ENCODE measurements at regions not wholly inside any gene's neighbourhood (a gene's known extent, or its start where the extent isn't known, plus 50 kb on each side); places are given as distances from the start of the nearest gene placed in this dataset.
"Not testable (repeated sequence)": the region's sequence is repeated elsewhere in the genome, so short reads cannot be mapped to it uniquely, and the experiment has no call there.

- DNase-seq (ENCODE audit: low read depth in 1 of 2, low spot score in 1 of 2) = no peak
Measured at GRCh38 chr9:85339338-85339737, 402.4 kb downstream of the AGTPBP1 start.

- DNase-seq (ENCODE audit: low read depth in 1 of 2, low spot score in 1 of 2) = no peak
Measured at GRCh38 chr9:85334228-85334627, 407.5 kb downstream of the AGTPBP1 start.

- DNase-seq (ENCODE audit: low read depth in 1 of 2, low spot score in 1 of 2) = no peak
Measured at GRCh38 chr9:85332487-85332886, 409.3 kb downstream of the AGTPBP1 start.

- no peak for DNase-seq (ENCODE audit: low read depth in 1 of 2, low spot score in 1 of 2)
Measured at GRCh38 chr9:85331626-85332025, 410.1 kb downstream of the AGTPBP1 start.

- no peak for DNase-seq (ENCODE audit: low read depth in 1 of 2, low spot score in 1 of 2)
Measured at GRCh38 chr9:85322592-85322991, 419.2 kb downstream of the AGTPBP1 start.

GRCh38 chr9:85321561-85321960, 420.2 kb downstream of the AGTPBP1 start:
- no peak for DNase-seq (ENCODE audit: low read depth in 1 of 2, low spot score in 1 of 2)

- no peak for DNase-seq (ENCODE audit: low read depth in 1 of 2, low spot score in 1 of 2)
Measured at GRCh38 chr9:85319936-85320656, 421.7 kb downstream of the AGTPBP1 start.

GRCh38 chr9:85315535-85315934, 426.2 kb downstream of the AGTPBP1 start:
- DNase-seq (ENCODE audit: low read depth in 1 of 2, low spot score in 1 of 2) = not testable (repeated sequence)

GRCh38 chr9:85310573-85310972, 431.2 kb downstream of the AGTPBP1 start:
- no peak for DNase-seq (ENCODE audit: low read depth in 1 of 2, low spot score in 1 of 2)

GRCh38 chr9:85303757-85304134, 438.0 kb downstream of the AGTPBP1 start:
- no peak for DNase-seq (ENCODE audit: low read depth in 1 of 2, low spot score in 1 of 2)

- no peak for DNase-seq (ENCODE audit: low read depth in 1 of 2, low spot score in 1 of 2)
Measured at GRCh38 chr9:85302938-85303756, 438.6 kb downstream of the AGTPBP1 start.

GRCh38 chr9:85298499-85298898, 443.3 kb downstream of the AGTPBP1 start:
- no peak for DNase-seq (ENCODE audit: low read depth in 1 of 2, low spot score in 1 of 2)

- DNase-seq (ENCODE audit: low read depth in 1 of 2, low spot score in 1 of 2) = not testable (repeated sequence)
Measured at GRCh38 chr9:85295244-85295643, 446.5 kb downstream of the AGTPBP1 start.

- no peak for DNase-seq (ENCODE audit: low read depth in 1 of 2, low spot score in 1 of 2)
Measured at GRCh38 chr9:85292261-85292660, 449.5 kb downstream of the AGTPBP1 start.

GRCh38 chr9:85291266-85291665, 450.5 kb downstream of the AGTPBP1 start:
- no peak for DNase-seq (ENCODE audit: low read depth in 1 of 2, low spot score in 1 of 2)

GRCh38 chr9:85290019-85290418, 451.7 kb downstream of the AGTPBP1 start:
- no peak for DNase-seq (ENCODE audit: low read depth in 1 of 2, low spot score in 1 of 2)

- DNase-seq (ENCODE audit: low read depth in 1 of 2, low spot score in 1 of 2) = no peak
Measured at GRCh38 chr9:85289142-85289541, 452.6 kb downstream of the AGTPBP1 start.

GRCh38 chr9:85283421-85283820, 458.3 kb downstream of the AGTPBP1 start:
- no peak for DNase-seq (ENCODE audit: low read depth in 1 of 2, low spot score in 1 of 2)

- no peak for DNase-seq (ENCODE audit: low read depth in 1 of 2, low spot score in 1 of 2)
Measured at GRCh38 chr9:85278769-85279168, 463.0 kb downstream of the AGTPBP1 start.

- no peak for DNase-seq (ENCODE audit: low read depth in 1 of 2, low spot score in 1 of 2)
Measured at GRCh38 chr9:85276741-85277140, 465.0 kb downstream of the AGTPBP1 start.

GRCh38 chr9:85269811-85270210, 471.9 kb downstream of the AGTPBP1 start:
- no peak for DNase-seq (ENCODE audit: low read depth in 1 of 2, low spot score in 1 of 2)

GRCh38 chr9:85268131-85268530, 473.6 kb downstream of the AGTPBP1 start:
- no peak for DNase-seq (ENCODE audit: low read depth in 1 of 2, low spot score in 1 of 2)

GRCh38 chr9:85264695-85265094, 477.1 kb downstream of the AGTPBP1 start:
- no peak for DNase-seq (ENCODE audit: low read depth in 1 of 2, low spot score in 1 of 2)

All from activated CD4-positive, alpha-beta T cell treated with anti-CD3 and anti-CD28 coated beads, Interleukin-2, amount 50 U/mL, for 24 hours (primary cell).